T47D (cell line): ENCODE measurements at regions not wholly inside any gene's neighbourhood (a gene's known extent, or its start where the extent isn't known, plus 50 kb on each side); places are given as distances from the start of the nearest gene placed in this dataset.

Experiments
- DNase-seq, 2 experiments: peaks; one replicate each; pipeline versions ENCODE4 v3.0.0 to v3.0.0-alpha.2; 2011 to 2012; ENCODE audit warnings: low read depth in 1 of 2, low spot score in 1 of 2
- JUND ChIP-seq: IDR thresholded peaks from 2 replicates; pipeline ENCODE4 v1.6.1; 2012; ENCODE audit warnings: low read depth
- in situ Hi-C: cut with HindIII; loops from 2 replicates; pipeline ENCODE4 v1.10.0; 2016; ENCODE audit warnings: low sequenced_read_pairs, low pct_unique_long_range_greater_than_20kb

DNA sequence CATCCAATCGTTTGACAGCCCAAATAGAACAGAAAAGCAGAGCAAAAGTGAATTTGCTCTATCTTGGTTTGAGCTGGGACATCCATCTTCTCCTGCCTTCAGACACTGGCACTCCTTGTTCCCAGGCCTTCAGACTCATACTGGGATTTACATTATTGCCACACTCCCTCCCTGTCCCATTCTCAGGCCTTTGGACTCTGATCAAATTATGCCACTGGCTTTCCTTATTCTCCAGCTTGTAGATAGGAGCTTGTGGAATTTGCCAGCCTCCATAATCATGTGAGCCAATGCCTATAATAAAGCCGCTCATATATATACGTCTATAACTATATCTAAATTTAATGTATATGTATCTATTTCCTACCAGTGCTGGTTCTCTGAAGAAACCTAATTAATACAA lies 568.3 kb upstream of the KIRREL3 start:
- DNase-seq = no peak
- TF ChIP-seq JUND = no peak
- in situ Hi-C loops = no loop called here

DNA sequence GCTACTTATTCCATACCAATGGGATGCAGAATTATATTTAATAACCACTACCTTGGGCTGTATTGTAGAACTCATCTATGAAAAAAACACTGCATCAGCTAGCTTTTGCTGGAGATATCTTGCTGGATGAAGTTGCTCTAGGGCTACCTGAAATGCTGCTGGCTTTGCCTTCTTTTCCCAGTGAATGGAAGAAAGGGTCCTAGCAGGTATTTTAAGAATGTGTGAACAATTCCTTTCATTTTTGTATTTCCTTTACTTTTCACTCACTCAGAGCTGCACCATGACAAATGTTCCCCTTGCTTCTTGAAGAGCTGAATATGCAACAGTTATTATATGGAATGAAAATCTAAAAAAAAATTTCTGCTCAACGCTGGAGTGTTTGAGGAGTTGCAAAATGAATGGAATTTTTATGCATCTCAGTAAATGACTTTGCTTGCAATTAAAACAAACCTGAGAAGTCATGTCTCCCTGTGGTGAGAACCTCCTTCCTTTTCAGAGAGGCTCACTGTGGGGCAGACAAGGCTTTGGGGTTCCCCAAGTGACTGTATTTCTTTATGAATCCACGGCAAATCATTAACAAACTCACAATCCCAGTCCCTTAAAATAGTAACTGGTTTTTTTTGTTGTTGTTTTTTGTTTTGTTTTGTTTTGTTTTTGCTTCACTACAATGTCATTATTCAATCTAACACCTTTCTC lies 566.8 kb upstream of the KIRREL3 start:
- no peak for TF ChIP-seq JUND
- in situ Hi-C loops = no loop called here
- DNase-seq = no peak

DNA sequence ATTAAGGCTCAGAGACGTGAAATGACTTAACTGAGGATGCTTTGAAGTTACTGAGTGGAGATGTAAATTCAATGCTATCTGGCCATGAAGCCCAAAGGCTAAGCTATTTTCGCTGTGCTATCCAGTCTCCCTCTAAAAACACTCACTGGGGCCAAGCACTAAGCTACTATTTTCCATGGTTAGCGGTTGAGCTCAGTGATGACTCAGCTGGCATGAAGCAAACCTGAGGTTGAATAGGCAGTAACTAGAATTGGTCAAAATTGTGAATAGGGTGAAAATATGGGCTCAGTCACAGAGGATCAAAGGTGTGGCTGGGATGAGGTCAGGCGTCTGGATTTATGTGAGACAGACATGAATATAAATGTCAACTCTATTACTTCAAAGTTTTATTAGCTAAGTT lies 564.2 kb upstream of the KIRREL3 start:
- in situ Hi-C loops = no loop called here
- no peak for DNase-seq
- TF ChIP-seq JUND = no peak

DNA sequence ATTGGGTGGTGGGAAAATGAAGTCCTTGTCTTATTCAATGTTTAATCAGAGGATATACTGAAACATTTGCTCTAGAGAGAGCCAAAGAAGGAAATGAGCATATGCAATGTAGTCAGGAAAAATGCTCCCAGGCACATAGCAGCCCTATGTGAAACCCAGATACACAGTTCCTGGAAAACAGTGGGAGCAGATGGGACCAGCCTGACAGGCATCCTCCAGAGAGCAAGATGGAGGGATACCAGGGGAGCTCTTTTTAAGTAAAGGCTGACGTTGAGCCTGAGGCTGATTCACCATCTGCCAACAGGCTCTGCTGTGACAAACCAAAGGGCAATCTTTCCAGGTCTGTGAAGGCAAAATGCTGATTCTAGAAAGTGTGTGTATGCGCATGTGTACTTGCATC lies 559.4 kb upstream of the KIRREL3 start:
- DNase-seq = no peak
- TF ChIP-seq JUND = no peak
- in situ Hi-C loops = no loop called here

DNA sequence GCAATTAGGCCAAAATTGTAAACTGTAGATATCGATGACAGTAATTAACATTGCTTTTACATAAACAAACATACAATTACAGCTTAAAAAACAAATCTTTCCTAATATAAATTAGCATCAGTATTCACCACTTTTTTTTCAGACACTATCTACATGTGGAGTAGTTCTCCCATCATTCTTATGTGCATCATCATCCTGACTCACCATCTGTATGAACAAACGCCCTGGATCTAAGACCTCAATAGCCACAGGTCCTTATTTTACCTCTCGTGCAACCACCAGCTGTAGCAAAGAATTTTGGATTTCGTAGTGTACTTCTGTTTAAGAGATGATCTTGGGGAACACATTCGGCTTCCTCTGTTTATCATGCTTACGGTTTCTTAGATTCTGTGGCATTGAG lies 551.9 kb upstream of the KIRREL3 start:
- DNase-seq = no peak
- TF ChIP-seq JUND = no peak
- in situ Hi-C loops = no loop called here

DNA sequence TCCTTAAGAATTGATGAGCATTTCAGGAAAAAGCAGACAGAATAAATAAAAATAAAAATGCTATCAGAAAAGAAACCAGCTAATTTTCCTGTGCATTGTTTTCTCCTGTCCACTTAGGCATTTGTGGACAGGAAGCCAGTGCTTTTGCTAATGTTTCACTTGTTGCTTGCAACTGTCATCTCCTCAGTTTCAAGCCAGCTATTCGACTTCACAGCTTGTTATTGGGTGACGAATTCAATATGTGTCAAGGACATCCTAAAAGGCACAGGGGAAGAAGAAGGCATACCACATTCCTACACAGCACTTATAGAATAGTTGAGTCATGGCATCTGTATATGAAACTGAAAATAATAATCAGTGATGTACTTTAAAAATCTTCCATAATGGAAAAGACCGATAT lies 530.6 kb upstream of the KIRREL3 start:
- TF ChIP-seq JUND = no peak
- DNase-seq = no peak
- in situ Hi-C loops = no loop called here

DNA sequence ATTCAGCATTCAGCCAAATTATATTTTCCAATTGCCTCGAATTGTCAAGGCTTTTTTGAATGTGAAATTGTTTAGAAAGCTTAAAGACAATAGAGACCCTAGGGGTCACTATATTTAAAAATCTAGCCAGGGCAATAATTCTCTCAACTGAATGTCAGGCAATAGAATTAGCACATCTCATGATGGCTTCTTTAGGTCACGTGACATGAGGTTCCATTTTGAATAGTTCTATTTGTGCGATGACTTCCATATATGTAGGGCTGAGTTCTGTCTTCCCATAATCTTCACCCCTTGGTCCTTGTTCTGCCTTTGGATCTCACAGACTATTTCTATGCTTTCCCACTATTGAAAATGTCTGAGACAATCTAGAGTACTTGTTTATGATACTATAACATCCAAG lies 527.7 kb upstream of the KIRREL3 start:
- TF ChIP-seq JUND = no peak
- no peak for DNase-seq
- in situ Hi-C loops = no loop called here

DNA sequence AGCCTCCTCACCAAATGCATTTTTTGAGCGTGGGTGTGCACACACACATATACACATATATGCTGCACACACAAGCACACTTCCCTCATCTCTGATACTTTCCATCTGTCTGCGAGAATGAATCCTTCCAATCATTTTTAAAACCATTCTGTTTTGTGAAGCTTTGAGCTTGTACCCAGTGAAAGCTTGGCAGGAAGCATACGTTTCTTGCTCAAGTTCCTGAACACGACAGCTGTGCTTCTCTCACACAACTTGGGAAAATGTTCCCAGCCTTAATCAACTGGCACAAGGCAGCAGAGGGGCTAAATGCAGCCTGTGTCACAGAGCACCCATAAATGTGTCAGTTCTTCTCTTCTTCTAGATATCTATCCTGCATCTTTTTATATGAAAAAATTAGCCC lies 524.0 kb upstream of the KIRREL3 start:
- DNase-seq = no peak
- TF ChIP-seq JUND = no peak
- in situ Hi-C loops = no loop called here

DNA sequence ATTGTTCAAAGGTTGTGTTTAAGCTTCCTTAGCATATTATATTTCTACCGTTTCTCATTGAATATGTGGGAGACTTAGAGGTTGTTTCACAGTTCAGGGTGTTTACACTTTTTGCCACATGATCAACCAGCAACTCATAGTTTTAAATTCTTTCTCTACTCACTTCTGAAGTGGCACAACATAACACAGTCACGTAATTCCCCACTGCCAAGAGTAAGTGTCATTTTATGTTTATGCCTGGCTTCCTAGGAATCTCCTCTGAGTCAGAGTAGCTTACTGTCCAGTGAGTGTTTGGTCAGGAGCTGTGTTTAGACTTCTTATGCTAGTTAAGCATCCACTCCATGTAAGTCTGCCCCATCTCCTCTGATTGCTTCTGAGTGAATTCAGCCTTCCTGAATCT lies 520.8 kb upstream of the KIRREL3 start:
- no peak for DNase-seq
- no peak for TF ChIP-seq JUND
- in situ Hi-C loops = no loop called here

DNA sequence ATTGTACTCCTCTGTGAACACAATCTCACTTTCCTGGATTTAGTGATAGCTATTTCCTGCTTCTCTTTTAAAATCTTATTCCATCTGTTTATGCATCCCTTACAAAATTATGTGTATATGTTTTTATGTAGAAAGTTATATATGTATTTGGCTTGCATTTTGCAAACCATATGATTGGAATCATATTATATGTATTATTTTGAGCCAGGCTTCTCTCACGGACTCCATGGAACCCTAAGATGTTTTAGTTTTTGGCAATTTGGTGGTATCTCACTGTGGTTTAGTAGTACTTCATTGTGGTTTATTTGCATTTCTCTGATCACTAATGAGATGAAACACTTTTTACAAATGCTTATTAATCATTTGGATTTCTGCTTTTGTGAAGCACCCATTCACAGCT lies 507.3 kb upstream of the KIRREL3 start:
- in situ Hi-C loops = no loop called here
- DNase-seq = no peak
- TF ChIP-seq JUND = no peak

DNA sequence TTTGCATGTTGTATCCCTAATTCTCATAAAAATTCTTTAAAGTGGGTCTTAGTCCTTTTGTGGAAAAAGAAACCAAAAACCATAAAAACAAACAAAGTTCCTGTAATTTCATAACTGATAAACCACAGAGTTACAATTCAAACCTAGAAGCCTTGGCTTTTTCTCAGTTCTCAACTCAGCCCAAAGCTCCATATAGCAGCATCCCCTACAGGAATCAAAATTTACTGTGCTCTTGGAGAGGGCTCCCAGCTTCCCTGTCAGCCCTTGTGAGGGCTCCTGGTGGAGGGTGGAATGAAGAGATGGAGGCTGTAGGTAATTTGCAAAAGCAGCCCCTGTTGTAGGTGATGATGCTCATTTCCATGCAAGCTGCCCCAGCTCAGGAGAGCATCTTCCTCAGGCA lies 506.1 kb upstream of the KIRREL3 start:
- no peak for DNase-seq
- TF ChIP-seq JUND = no peak
- in situ Hi-C loops = no loop called here

DNA sequence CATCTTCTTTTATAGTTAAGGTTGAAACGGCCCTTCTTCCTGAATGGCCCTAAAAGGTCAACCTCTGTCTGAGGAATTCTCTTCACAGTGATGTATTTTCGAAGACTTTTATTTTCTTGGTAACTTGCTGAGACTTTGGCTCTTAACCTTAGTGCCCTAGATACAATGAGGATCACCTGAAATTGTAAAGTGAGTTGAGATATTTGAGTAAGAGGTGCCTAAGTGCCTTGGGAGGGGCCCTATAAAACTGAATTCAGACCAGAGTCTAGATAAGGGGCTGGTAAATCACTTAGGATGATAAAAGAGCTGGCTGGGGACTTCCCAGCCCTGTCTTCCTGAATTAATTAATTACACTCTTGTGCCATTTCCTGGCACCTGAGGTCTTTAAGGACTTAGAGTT lies 505.6 kb upstream of the KIRREL3 start:
- in situ Hi-C loops = no loop called here
- no peak for DNase-seq
- no peak for TF ChIP-seq JUND

DNA sequence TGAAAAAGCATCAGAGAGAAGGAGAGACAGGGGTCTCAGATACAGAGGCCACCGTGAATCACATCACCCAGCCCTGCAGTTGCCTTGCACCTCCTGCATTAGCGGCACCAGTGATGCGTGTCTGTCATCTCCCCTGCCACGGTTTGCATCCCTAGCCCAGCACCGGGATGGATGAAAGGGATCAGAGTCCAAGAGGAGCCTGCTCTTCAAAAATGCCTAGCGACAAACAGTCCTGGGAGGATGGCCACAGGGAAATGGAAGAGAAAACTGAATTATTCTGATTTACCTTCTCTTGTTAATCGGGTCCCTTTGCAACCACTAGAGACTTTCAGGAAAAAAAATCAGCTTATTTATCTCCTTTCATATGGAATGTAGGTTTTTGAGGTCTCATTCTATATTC lies 495.6 kb upstream of the KIRREL3 start:
- in situ Hi-C loops = no loop called here
- DNase-seq = no peak
- no peak for TF ChIP-seq JUND

DNA sequence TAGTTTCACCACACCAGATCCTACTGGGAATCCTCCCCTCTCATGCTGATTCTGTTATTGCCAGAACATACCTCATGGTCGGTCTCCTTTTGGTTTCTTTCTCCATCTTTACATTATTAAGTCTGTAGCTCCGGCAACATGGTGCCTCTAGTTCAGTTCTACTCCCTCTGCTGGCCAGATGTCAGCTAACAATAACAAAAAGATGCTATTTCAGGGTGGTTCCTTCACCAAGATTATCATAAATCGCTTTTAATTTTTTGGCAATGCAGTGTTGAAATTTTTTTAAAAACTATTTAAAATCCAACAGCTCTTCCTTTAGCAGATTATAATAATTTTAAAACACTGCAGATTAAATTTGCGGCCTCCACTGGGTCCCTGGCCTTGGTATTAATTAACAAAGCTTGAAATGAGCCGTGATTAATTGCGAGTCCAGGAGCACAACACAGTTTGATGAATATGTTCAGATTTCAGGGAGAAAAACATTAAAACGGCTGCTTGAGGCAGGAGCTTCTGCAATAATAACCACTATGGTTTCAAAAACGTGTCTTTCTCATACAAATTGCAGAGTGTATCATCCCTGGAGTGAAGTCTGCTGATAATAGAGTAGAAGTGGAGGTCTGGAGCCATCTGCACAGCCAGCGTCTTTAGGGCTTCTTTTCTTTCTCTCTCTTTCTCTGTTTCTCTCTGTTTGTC lies 492.9 kb upstream of the KIRREL3 start:
- in situ Hi-C loops = no loop called here
- peak in 1 of 2 experiments; percentile 45 for DNase-seq
- no peak for TF ChIP-seq JUND
